ENCODE measurements at regions not wholly inside any gene's neighbourhood (a gene's known extent, or its start where the extent isn't known, plus 50 kb on each side); places are given as distances from the start of the nearest gene placed in this dataset.

DNA sequence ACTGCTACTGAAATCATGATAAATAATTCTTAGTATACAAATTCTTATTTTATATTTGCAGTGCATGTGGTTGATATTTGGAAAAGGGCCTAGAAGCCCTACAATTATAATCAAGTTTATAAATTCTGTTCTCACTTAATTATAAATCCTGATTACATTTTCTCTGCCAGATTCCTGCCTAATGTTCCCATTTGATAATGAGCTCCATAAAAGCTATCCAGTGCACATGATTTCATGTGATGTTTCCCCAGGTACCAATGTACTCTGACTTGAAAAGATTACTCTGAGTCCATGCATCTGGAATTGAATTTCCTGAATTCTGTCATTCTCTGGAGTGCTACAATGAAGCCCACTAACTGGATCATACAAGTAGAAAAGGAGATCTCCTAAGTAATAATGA, 292.2 kb downstream of the FRK start:
- H3K36me3 ChIP-seq (replicated peaks; ENCODE audit: insufficient read depth, low read length): no peaks in the 10 kb centered on the region
- H3K4me1 ChIP-seq (ENCODE audit: low read length): no peaks in the 10 kb centered on the region
- H3F3A ChIP-seq (ENCODE audit: insufficient read depth, low read length): no peaks in the 10 kb centered on the region
- H3K9me2 ChIP-seq (replicated peaks; ENCODE audit: insufficient read depth, low read length): no peaks in the 10 kb centered on the region
- no peak for DNase-seq
- H2AFZ ChIP-seq (ENCODE audit: low read length): no peak overlapping the region
- no peaks in the 10 kb centered on the region for H3K79me2 ChIP-seq (ENCODE audit: low read length)
- no peaks in the 10 kb centered on the region for H3K27me3 ChIP-seq (replicated peaks; ENCODE audit: insufficient read depth, low read length)
- H3K4me3 ChIP-seq (ENCODE audit: low read length): no peak overlapping the region
- no peak overlapping the region for H3K27ac ChIP-seq (ENCODE audit: low read length)
- H4K20me1 ChIP-seq (ENCODE audit: insufficient read depth, low read length): no peaks in the 10 kb centered on the region
- H3K9ac ChIP-seq (ENCODE audit: low read length): no peak overlapping the region
- no peak overlapping the region for H3K4me2 ChIP-seq (ENCODE audit: low read depth, low read length)
- TF ChIP-seq EZH2 (optimal IDR thresholded peaks at IDR 0.05; ENCODE audit: low read depth, low read length) (no peak), EZH2phosphoT487 (IDR thresholded peaks at IDR 0.05; ENCODE audit: low read length) (no peak)
- TF ChIP-seq, protein P1, sequence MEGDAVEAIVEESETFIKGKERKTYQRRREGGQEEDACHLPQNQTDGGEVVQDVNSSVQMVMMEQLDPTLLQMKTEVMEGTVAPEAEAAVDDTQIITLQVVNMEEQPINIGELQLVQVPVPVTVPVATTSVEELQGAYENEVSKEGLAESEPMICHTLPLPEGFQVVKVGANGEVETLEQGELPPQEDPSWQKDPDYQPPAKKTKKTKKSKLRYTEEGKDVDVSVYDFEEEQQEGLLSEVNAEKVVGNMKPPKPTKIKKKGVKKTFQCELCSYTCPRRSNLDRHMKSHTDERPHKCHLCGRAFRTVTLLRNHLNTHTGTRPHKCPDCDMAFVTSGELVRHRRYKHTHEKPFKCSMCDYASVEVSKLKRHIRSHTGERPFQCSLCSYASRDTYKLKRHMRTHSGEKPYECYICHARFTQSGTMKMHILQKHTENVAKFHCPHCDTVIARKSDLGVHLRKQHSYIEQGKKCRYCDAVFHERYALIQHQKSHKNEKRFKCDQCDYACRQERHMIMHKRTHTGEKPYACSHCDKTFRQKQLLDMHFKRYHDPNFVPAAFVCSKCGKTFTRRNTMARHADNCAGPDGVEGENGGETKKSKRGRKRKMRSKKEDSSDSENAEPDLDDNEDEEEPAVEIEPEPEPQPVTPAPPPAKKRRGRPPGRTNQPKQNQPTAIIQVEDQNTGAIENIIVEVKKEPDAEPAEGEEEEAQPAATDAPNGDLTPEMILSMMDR (IDR thresholded peaks at IDR 0.05; ENCODE audit: low read length): no peak
- H3K9me3 ChIP-seq (replicated peaks; ENCODE audit: insufficient read depth, low read length): no peaks in the 10 kb centered on the region

DNA sequence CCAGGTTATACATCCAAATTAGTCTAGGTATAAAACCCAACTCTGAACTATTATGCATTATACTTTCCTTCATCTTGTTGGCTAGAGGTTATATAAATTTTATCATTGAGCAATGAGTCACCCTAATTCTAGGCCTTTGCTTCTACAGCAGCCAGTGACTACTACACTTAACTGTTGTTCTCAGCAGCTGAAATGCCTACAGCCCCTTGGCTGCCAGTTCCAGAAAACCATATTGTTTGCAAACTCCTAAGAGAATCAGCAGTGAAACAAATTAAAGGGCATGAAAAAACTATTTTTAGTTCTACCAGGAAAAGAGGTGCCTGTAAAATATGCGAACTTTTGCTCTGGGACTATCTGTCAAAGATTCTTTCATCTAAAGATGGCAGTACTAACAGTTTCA, 292.8 kb downstream of the FRK start:
- Histone ChIP-seq H3K36me3 (replicated peaks; ENCODE audit: insufficient read depth, low read length) (no peaks in the 10 kb centered on the region), H3K9me3 (replicated peaks; ENCODE audit: insufficient read depth, low read length) (no peaks in the 10 kb centered on the region), H3K4me3 (ENCODE audit: low read length) (no peak overlapping the region), H3K79me2 (ENCODE audit: low read length) (no peaks in the 10 kb centered on the region), H2AFZ (ENCODE audit: low read length) (no peak overlapping the region), H3K9ac (ENCODE audit: low read length) (no peak overlapping the region), H4K20me1 (ENCODE audit: insufficient read depth, low read length) (no peaks in the 10 kb centered on the region), H3K4me2 (ENCODE audit: low read depth, low read length) (no peak overlapping the region), H3K4me1 (ENCODE audit: low read length) (no peaks in the 10 kb centered on the region), H3K27me3 (replicated peaks; ENCODE audit: insufficient read depth, low read length) (no peaks in the 10 kb centered on the region), H3F3A (ENCODE audit: insufficient read depth, low read length) (no peaks in the 10 kb centered on the region), H3K27ac (ENCODE audit: low read length) (no peak overlapping the region), H3K9me2 (replicated peaks; ENCODE audit: insufficient read depth, low read length) (no peaks in the 10 kb centered on the region)
- DNase-seq: no peak
- TF ChIP-seq EZH2 (optimal IDR thresholded peaks at IDR 0.05; ENCODE audit: low read depth, low read length): no peak
- TF ChIP-seq EZH2phosphoT487 (IDR thresholded peaks at IDR 0.05; ENCODE audit: low read length): no peak

DNA sequence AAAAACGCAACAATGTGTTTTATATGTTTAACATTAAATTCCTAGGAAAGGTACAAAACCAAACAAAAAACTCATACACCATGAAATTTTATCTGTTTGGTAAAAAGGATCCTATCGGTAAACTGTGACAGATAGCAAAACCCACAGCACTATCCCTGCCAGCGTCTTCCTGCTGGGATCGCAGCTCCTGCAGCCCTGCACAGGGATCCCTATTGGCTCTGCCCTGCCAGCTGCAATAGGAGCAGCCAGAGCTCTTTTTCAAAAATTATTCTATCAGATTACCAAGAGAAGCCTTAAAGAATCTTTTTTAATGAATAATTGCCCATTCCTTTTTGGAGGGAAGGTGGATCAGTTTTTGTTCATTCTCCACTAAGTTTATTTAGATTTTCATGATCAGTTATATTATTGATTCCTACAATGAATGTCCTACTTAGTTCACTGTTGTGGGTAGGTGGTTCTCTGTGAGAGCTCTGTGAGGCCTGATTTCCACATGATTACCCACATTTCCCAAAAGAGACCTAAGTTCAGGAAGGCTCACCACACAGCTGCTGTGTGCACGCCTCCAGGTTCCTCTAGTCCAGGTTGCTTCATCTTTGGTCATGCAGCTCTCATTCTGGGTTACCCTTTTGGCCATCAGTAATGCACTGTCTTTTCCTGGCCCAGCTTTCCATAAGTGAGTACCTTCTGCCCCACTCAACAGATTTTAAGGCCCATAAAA, 293.8 kb downstream of the FRK start:
- no peaks in the 10 kb centered on the region for H3K79me2 ChIP-seq (ENCODE audit: low read length)
- no peak overlapping the region for H3K4me3 ChIP-seq (ENCODE audit: low read length)
- H3K4me2 ChIP-seq (ENCODE audit: low read depth, low read length): no peak overlapping the region
- H3F3A ChIP-seq (ENCODE audit: insufficient read depth, low read length): no peaks in the 10 kb centered on the region
- no peaks in the 10 kb centered on the region for H3K27me3 ChIP-seq (replicated peaks; ENCODE audit: insufficient read depth, low read length)
- no peaks in the 10 kb centered on the region for H3K36me3 ChIP-seq (replicated peaks; ENCODE audit: insufficient read depth, low read length)
- no peak for DNase-seq
- H3K9me3 ChIP-seq (replicated peaks; ENCODE audit: insufficient read depth, low read length): no peaks in the 10 kb centered on the region
- H2AFZ ChIP-seq (ENCODE audit: low read length): no peak overlapping the region
- no peaks in the 10 kb centered on the region for H3K9me2 ChIP-seq (replicated peaks; ENCODE audit: insufficient read depth, low read length)
- no peaks in the 10 kb centered on the region for H4K20me1 ChIP-seq (ENCODE audit: insufficient read depth, low read length)
- no peak overlapping the region for H3K27ac ChIP-seq (ENCODE audit: low read length)
- H3K9ac ChIP-seq (ENCODE audit: low read length): no peak overlapping the region
- no peaks in the 10 kb centered on the region for H3K4me1 ChIP-seq (ENCODE audit: low read length)
- TF ChIP-seq, protein P1 (IDR thresholded peaks at IDR 0.05; ENCODE audit: low read length): no peak
- TF ChIP-seq EZH2phosphoT487 (IDR thresholded peaks at IDR 0.05; ENCODE audit: low read length) (no peak), EZH2 (optimal IDR thresholded peaks at IDR 0.05; ENCODE audit: low read depth, low read length) (no peak)

DNA sequence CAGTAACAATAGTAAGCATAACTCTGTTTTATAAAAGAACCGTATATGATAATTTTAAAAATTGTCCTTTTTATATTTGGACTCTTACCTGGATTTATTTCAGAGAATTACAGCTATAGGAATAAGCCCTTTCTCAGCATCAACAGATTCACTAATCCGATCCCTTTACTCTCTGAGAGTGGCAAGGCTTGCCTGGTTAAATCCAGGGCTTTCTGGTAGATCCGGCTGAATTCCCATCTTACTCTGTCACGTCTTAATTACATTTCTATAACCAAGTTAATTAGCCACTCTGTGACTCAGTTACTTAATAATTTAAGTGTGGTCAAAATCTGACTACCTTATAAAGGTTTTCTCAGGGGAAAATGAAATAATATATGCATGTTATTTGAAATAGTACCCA, 294.7 kb downstream of the FRK start:
- H3K9ac ChIP-seq (ENCODE audit: low read length): no peak overlapping the region
- H2AFZ ChIP-seq (ENCODE audit: low read length): no peak overlapping the region
- H3K9me2 ChIP-seq (replicated peaks; ENCODE audit: insufficient read depth, low read length): no peaks in the 10 kb centered on the region
- no peak overlapping the region for H3K27ac ChIP-seq (ENCODE audit: low read length)
- no peak overlapping the region for H3K4me3 ChIP-seq (ENCODE audit: low read length)
- TF ChIP-seq EZH2phosphoT487 (IDR thresholded peaks at IDR 0.05; ENCODE audit: low read length): no peak
- TF ChIP-seq EZH2 (optimal IDR thresholded peaks at IDR 0.05; ENCODE audit: low read depth, low read length): no peak
- TF ChIP-seq, protein P1 (IDR thresholded peaks at IDR 0.05; ENCODE audit: low read length): no peak
- DNase-seq: no peak
- H3K27me3 ChIP-seq (replicated peaks; ENCODE audit: insufficient read depth, low read length): no peaks in the 10 kb centered on the region
- no peaks in the 10 kb centered on the region for H3K4me1 ChIP-seq (ENCODE audit: low read length)
- no peaks in the 10 kb centered on the region for H3K9me3 ChIP-seq (replicated peaks; ENCODE audit: insufficient read depth, low read length)
- H3K36me3 ChIP-seq (replicated peaks; ENCODE audit: insufficient read depth, low read length): no peaks in the 10 kb centered on the region
- H4K20me1 ChIP-seq (ENCODE audit: insufficient read depth, low read length): no peaks in the 10 kb centered on the region
- no peaks in the 10 kb centered on the region for H3K79me2 ChIP-seq (ENCODE audit: low read length)
- no peak overlapping the region for H3K4me2 ChIP-seq (ENCODE audit: low read depth, low read length)
- no peaks in the 10 kb centered on the region for H3F3A ChIP-seq (ENCODE audit: insufficient read depth, low read length)
